ENCODE measurements at regions not wholly inside any gene's neighbourhood (a gene's known extent, or its start where the extent isn't known, plus 50 kb on each side); places are given as distances from the start of the nearest gene placed in this dataset.

DNA sequence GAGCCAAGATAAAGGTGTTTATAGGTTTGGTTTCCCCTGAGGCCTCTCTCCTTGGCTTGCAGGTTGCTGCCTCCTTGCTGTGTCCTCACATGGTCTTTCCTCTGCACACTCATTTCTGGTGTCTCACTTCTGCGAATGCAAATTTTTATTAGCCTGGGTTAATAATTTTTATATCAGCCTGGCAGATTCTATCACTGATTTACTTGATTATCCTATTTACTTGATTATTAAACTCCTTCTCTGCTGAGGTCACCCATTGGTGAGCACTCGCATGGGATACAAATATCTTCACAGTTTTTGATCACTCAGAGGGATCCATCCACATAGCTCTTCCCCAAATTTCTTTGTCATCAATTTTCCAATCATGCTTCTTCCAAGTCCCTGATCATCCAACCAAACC, 90.9 kb upstream of the IGLL5 start:
- H3K27me3 ChIP-seq (replicated peaks; ENCODE audit: control insufficient read depth, insufficient read depth, low read length): no peaks in the 10 kb centered on the region
- ChIA-PET CTCF (no interaction called here), POLR2A (no interaction called here)
- no peaks in the 10 kb centered on the region for H3K36me3 ChIP-seq (ENCODE audit: control insufficient read depth, insufficient read depth, low read length)
- no peaks in the 10 kb centered on the region for H3K9me3 Mint-ChIP-seq (ENCODE audit: unreplicated experiment)
- H3K4me3 ChIP-seq (ENCODE audit: low read depth, low read length): no peak overlapping the region
- no peaks in the 10 kb centered on the region for H3K4me1 ChIP-seq
- no peak overlapping the region for H3K4me3 Mint-ChIP-seq (ENCODE audit: unreplicated experiment)
- no peak for DNase-seq
- no peak overlapping the region for H3K27ac Mint-ChIP-seq (ENCODE audit: unreplicated experiment)
- H3K36me3 Mint-ChIP-seq (ENCODE audit: insufficient read depth, unreplicated experiment): no peaks in the 10 kb centered on the region
- H3K27me3 Mint-ChIP-seq (ENCODE audit: insufficient read depth, unreplicated experiment): no peaks in the 10 kb centered on the region
- intact Hi-C loops (cut with micrococcal nuclease; ENCODE audit: unreplicated experiment): no loop called here
- H3K9me3 ChIP-seq: no peaks in the 10 kb centered on the region
- no TSS peak for BruUV-seq (replicated peaks)
- TF ChIP-seq, protein P1, sequence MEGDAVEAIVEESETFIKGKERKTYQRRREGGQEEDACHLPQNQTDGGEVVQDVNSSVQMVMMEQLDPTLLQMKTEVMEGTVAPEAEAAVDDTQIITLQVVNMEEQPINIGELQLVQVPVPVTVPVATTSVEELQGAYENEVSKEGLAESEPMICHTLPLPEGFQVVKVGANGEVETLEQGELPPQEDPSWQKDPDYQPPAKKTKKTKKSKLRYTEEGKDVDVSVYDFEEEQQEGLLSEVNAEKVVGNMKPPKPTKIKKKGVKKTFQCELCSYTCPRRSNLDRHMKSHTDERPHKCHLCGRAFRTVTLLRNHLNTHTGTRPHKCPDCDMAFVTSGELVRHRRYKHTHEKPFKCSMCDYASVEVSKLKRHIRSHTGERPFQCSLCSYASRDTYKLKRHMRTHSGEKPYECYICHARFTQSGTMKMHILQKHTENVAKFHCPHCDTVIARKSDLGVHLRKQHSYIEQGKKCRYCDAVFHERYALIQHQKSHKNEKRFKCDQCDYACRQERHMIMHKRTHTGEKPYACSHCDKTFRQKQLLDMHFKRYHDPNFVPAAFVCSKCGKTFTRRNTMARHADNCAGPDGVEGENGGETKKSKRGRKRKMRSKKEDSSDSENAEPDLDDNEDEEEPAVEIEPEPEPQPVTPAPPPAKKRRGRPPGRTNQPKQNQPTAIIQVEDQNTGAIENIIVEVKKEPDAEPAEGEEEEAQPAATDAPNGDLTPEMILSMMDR (IDR thresholded peaks at IDR 0.05; ENCODE audit: insufficient read depth in 1 of 2, low read depth in 1 of 2, low read length in 1 of 2, severe bottlenecking in 1 of 2, unreplicated experiment in 1 of 2): no peak
- no peaks in the 10 kb centered on the region for H3K4me1 Mint-ChIP-seq (ENCODE audit: low read depth, unreplicated experiment)

DNA sequence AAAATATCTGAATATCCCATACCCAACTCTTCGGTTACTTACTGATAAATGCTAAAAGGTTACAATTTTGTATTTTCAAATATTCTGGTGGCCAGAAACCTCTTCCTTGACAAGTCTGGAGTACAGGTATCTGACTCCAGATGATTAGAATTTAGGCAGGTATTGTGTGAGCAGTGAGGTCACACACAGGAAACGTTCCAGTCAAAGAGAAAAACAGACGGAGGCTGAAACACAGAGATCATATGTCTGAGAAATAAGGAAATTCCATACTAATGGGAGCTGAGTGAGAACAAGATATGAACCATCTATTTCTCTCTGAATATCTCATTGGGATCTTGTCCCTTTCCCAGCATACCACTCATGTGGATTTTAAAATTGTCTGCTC, 89.4 kb upstream of the IGLL5 start:
- DNase-seq: no peak
- Histone ChIP-seq H3K36me3 (ENCODE audit: control insufficient read depth, insufficient read depth, low read length) (no peaks in the 10 kb centered on the region), H3K4me3 (ENCODE audit: low read depth, low read length) (no peak overlapping the region), H3K4me1 (no peaks in the 10 kb centered on the region), H3K27me3 (replicated peaks; ENCODE audit: control insufficient read depth, insufficient read depth, low read length) (no peaks in the 10 kb centered on the region), H3K9me3 (no peaks in the 10 kb centered on the region)
- H3K4me1 Mint-ChIP-seq (ENCODE audit: low read depth, unreplicated experiment): no peaks in the 10 kb centered on the region
- H3K27ac Mint-ChIP-seq (ENCODE audit: unreplicated experiment): no peak overlapping the region
- ChIA-PET CTCF (interaction anchor here (0.8 to 2.0 kb wide), 3 partner anchors 11 to 28 kb away, joined by 4 to 7 read pairs (median 5); no protein-coding TSS in a partner anchor), POLR2A (no interaction called here)
- intact Hi-C loops (cut with micrococcal nuclease; ENCODE audit: unreplicated experiment): no loop called here
- TF ChIP-seq, protein P1 (IDR thresholded peaks at IDR 0.05; ENCODE audit: insufficient read depth in 1 of 2, low read depth in 1 of 2, low read length in 1 of 2, severe bottlenecking in 1 of 2, unreplicated experiment in 1 of 2): no peak
- H3K9me3 Mint-ChIP-seq (ENCODE audit: unreplicated experiment): no peaks in the 10 kb centered on the region
- H3K4me3 Mint-ChIP-seq (ENCODE audit: unreplicated experiment): no peak overlapping the region
- BruUV-seq (replicated peaks): no TSS peak
- no peaks in the 10 kb centered on the region for H3K36me3 Mint-ChIP-seq (ENCODE audit: insufficient read depth, unreplicated experiment)
- H3K27me3 Mint-ChIP-seq (ENCODE audit: insufficient read depth, unreplicated experiment): no peaks in the 10 kb centered on the region

DNA sequence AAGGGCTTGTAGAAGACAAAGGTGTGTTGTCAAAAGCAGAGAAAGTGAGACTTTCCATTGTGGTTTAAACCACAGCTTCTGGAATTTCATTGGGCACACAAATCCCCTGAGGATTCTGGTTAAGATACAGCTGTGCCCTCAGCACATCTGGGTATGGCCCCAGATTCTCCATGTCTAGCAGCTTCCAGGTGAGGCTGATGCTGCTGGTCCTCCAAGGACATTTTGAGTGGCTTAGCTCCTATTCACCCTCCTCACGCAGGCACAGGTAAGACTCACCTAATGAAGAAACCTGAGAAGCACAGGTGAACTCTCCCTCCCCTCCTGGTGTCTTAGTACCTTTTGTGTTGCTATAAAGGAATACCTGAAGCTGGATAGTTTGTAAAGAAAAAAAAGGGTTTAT, 88.9 kb upstream of the IGLL5 start:
- Mint-ChIP-seq H3K4me3 (ENCODE audit: unreplicated experiment) (no peak overlapping the region), H3K27ac (ENCODE audit: unreplicated experiment) (no peak overlapping the region), H3K36me3 (ENCODE audit: insufficient read depth, unreplicated experiment) (no peaks in the 10 kb centered on the region), H3K9me3 (ENCODE audit: unreplicated experiment) (no peaks in the 10 kb centered on the region), H3K27me3 (ENCODE audit: insufficient read depth, unreplicated experiment) (no peaks in the 10 kb centered on the region), H3K4me1 (ENCODE audit: low read depth, unreplicated experiment) (no peaks in the 10 kb centered on the region)
- Histone ChIP-seq H3K9me3 (no peaks in the 10 kb centered on the region), H3K4me3 (ENCODE audit: low read depth, low read length) (no peak overlapping the region), H3K27me3 (replicated peaks; ENCODE audit: control insufficient read depth, insufficient read depth, low read length) (no peaks in the 10 kb centered on the region), H3K36me3 (ENCODE audit: control insufficient read depth, insufficient read depth, low read length) (no peaks in the 10 kb centered on the region), H3K4me1 (no peaks in the 10 kb centered on the region)
- ChIA-PET POLR2A (no interaction called here), CTCF (interaction anchor here (0.8 to 2.0 kb wide), 3 partner anchors 11 to 29 kb away, joined by 4 to 7 read pairs (median 5); no protein-coding TSS in a partner anchor)
- DNase-seq: no peak
- BruUV-seq (replicated peaks): no TSS peak
- intact Hi-C loops (cut with micrococcal nuclease; ENCODE audit: unreplicated experiment): no loop called here
- TF ChIP-seq, protein P1 (IDR thresholded peaks at IDR 0.05; ENCODE audit: insufficient read depth in 1 of 2, low read depth in 1 of 2, low read length in 1 of 2, severe bottlenecking in 1 of 2, unreplicated experiment in 1 of 2): no peak

Data from Caco-2 (cell line).